Thymus (tissue), 11 donors: ENCODE measurements at regions not wholly inside any gene's neighbourhood (a gene's known extent, or its start where the extent isn't known, plus 50 kb on each side); places are given as distances from the start of the nearest gene placed in this dataset.
"Not testable (repeated sequence)": the region's sequence is repeated elsewhere in the genome, so short reads cannot be mapped to it uniquely, and the experiment has no call there.

ENCODE experiments used
- DNase-seq, 9 donors: peaks; one replicate each; pipeline ENCODE4 v3.0.0-alpha.2; 2013; ENCODE audit warnings: low spot score in 9 of 9, low read depth in 6 of 9, missing footprints in 1 of 9
- H3K27ac ChIP-seq, 2 donors: one replicate each; pipeline ENCODE4 v1.5.1; 2013; ENCODE audit warnings: control low read depth in 1 of 2, low read depth in 1 of 2, low read length in 1 of 2, mild to moderate bottlenecking in 1 of 2, moderate library complexity in 1 of 2
- H3K27me3 ChIP-seq, 2 donors: one replicate each; pipeline ENCODE4 v1.5.1; 2013; ENCODE audit warnings: low read length in 1 of 2; ENCODE audit not compliant: control insufficient read depth in 2 of 2, insufficient read depth in 1 of 2
- H3K36me3 ChIP-seq, 2 donors: one replicate each; pipeline ENCODE4 v1.5.1; 2013; ENCODE audit warnings: low read length in 1 of 2, mild to moderate bottlenecking in 1 of 2, moderate library complexity in 1 of 2; ENCODE audit not compliant: control insufficient read depth in 2 of 2, insufficient read depth in 2 of 2
- H3K4me1 ChIP-seq, 2 donors: one replicate each; pipeline ENCODE4 v1.5.1; 2013; ENCODE audit warnings: low read length in 2 of 2; ENCODE audit not compliant: control insufficient read depth in 2 of 2, insufficient read depth in 2 of 2
- H3K4me3 ChIP-seq, 2 donors: one replicate each; pipeline ENCODE4 v1.5.1; 2013; ENCODE audit warnings: low read length in 2 of 2, control low read depth in 1 of 2, mild to moderate bottlenecking in 1 of 2
- H3K9me3 ChIP-seq, 2 donors: one replicate each; pipeline ENCODE4 v1.5.1; 2013; ENCODE audit warnings: low read length in 1 of 2, mild to moderate bottlenecking in 1 of 2; ENCODE audit not compliant: control insufficient read depth in 2 of 2, insufficient read depth in 1 of 2
- WGBS: extraction: QIAGEN DNeasy Blood & Tissue Kit; methylation state at CpG from one replicate; pipeline ENCODE4 v1.1.7; 2013; 5-methylcytosine and 5-hydroxymethylcytosine counted together
- donor health status: healthy.

DNA sequence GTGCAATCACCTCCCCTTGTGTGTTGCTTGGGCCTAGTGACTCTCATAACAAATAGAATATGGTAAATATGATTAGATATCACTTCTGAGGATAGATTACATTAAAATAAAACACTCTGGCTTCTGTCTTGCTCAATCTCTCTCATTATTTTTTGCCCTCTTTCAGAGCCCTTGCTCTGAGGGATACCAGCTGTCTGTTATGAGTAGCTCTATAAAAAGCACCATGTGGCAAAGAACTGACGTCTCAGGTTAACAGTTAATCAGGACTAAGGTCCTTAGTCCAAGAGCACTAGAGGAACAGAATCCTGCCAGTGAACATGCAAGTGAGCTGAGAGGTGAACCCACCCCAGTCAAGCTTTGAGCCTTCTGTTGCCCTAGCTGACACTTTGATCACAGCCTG, 402.2 kb upstream of the HTR1E start:
- H3K4me1 ChIP-seq, result no peaks in the 10 kb centered on the region
- WGBS, result 88% methylated on average over 1 of the region's 1 CpG
- no peak overlapping the region for H3K27ac ChIP-seq
- no peaks in the 10 kb centered on the region for H3K9me3 ChIP-seq
- no peak for DNase-seq
- H3K4me3 ChIP-seq, result no peak overlapping the region
- H3K36me3 ChIP-seq, result no peaks in the 10 kb centered on the region
- H3K27me3 ChIP-seq, result no peaks in the 10 kb centered on the region

- 96% methylated on average over 1 of the region's 1 CpG for WGBS
- H3K36me3 ChIP-seq, result no peaks in the 10 kb centered on the region
- no peak overlapping the region for H3K27ac ChIP-seq
- no peak for DNase-seq
- H3K9me3 ChIP-seq, result peaks cover 0 to 10% of the 10 kb centered on the region in 2 donors
- no peaks in the 10 kb centered on the region for H3K27me3 ChIP-seq
- no peak overlapping the region for H3K4me3 ChIP-seq
- no peaks in the 10 kb centered on the region for H3K4me1 ChIP-seq
These were observed 407.7 kb upstream of the HTR1E start for GRCh38 chr6:86529635-86530034.

- peaks cover 0 to 10% of the 10 kb centered on the region in 2 donors for H3K9me3 ChIP-seq
- WGBS, result 43% methylated on average over 1 of the region's 1 CpG
These were observed 411.1 kb upstream of the HTR1E start for GRCh38 chr6:86526238-86526637.

DNA sequence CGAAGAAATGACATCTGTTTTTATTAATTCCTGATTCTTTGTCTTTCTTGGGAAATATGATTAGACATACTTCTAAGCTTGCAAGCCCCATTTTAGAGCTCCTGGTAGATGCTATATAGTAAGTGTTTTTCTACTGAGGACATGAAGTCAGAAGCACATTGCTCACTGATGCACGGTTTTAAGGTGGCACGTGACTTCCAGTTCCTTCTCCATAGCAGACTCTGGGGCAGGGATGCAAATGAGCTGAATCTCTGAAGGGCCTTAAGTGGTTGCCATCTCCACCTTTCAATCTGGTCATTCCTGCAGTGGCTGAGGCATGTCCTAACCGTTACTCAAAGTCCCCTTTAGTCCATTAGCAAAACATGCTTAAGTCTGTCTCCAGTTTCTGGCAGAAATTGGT, 421.2 kb upstream of the HTR1E start:
- no peak for DNase-seq
- Histone ChIP-seq H3K27me3 (no peaks in the 10 kb centered on the region), H3K36me3 (no peaks in the 10 kb centered on the region), H3K27ac (no peak overlapping the region), H3K4me3 (no peak overlapping the region), H3K9me3 (no peaks in the 10 kb centered on the region), H3K4me1 (no peaks in the 10 kb centered on the region)
- 86% methylated on average over 4 of the region's 4 CpGs for WGBS

More at GRCh38 chr6:86526238-86526637, 411.1 kb upstream of the HTR1E start:
- Histone ChIP-seq H3K36me3 (no peaks in the 10 kb centered on the region), H3K27ac (no peak overlapping the region), H3K4me1 (no peaks in the 10 kb centered on the region), H3K4me3 (no peak overlapping the region), H3K27me3 (no peaks in the 10 kb centered on the region)
- no peak for DNase-seq

- Histone ChIP-seq H3K9me3 (no peaks in the 10 kb centered on the region), H3K27ac (no peak overlapping the region), H3K4me1 (no peaks in the 10 kb centered on the region), H3K36me3 (no peaks in the 10 kb centered on the region), H3K4me3 (no peak overlapping the region), H3K27me3 (no peaks in the 10 kb centered on the region)
- DNase-seq, result no peak
These were observed 425.4 kb upstream of the HTR1E start for GRCh38 chr6:86511962-86512361.

DNA sequence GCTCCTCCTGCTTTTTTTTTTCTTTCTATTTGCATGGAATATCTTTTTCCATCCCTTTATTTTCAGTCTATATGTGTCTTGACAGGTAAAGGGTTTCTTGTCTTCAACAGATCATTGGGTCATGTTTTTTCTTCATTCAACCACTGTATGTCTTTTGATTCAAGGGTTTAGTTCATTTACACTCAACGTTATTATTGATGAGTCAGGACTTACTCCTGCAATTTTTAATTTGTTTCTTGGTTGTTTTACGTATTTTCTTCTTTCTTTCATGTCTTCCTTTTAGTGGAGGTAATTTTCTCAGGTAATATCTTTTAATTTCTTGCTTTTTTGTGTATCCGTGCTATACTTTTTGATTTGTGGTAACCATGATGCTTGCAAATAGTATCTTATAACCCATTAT, 429.1 kb upstream of the HTR1E start:
- WGBS, result 82% methylated on average over 3 of the region's 3 CpGs
- Histone ChIP-seq H3K36me3 (no peaks in the 10 kb centered on the region), H3K27ac (no peak overlapping the region), H3K4me3 (no peak overlapping the region), H3K4me1 (no peaks in the 10 kb centered on the region), H3K9me3 (no peaks in the 10 kb centered on the region), H3K27me3 (no peaks in the 10 kb centered on the region)
- DNase-seq, result no peak

- DNase-seq, result no peak
- Histone ChIP-seq H3K9me3 (peaks cover 0 to 8% of the 10 kb centered on the region in 2 donors), H3K27ac (no peak overlapping the region), H3K4me3 (no peak overlapping the region), H3K4me1 (no peaks in the 10 kb centered on the region), H3K36me3 (no peaks in the 10 kb centered on the region), H3K27me3 (no peaks in the 10 kb centered on the region)
- WGBS, result 81% methylated on average over 3 of the region's 3 CpGs
These were observed 434.8 kb upstream of the HTR1E start for GRCh38 chr6:86502497-86502896.

DNA sequence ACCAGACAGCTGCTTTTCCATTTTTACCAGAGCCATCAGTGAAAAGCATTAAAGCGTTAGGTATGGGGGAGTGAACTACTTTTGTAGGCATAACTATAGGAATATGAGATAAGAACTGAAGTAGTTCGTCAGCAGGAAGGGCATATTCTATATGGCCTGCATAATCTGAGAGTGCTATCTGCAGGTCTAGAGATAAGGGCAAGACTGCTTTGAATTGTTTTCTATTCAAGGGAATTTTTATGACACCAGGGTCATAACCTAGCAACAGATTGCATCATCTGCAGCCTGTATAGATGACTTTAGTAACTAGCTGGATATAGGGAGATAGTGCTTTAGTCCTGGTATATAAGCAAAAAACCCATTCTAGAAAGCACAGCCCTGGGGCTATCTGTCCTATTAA, 437.3 kb upstream of the HTR1E start:
- 38% methylated on average over 2 of the region's 2 CpGs for WGBS

GRCh38 chr6:86489042-86489441, 448.3 kb upstream of the HTR1E start:
- 37% methylated on average over 3 of the region's 3 CpGs for WGBS
- H3K27me3 ChIP-seq, H3K4me1 ChIP-seq, H3K27ac ChIP-seq, H3K9me3 ChIP-seq, H3K36me3 ChIP-seq, DNase-seq, H3K4me3 ChIP-seq: not testable (repeated sequence)

More for the DNA sequence above, 437.3 kb upstream of the HTR1E start:
- Histone ChIP-seq H3K27ac (no peak overlapping the region), H3K27me3 (no peaks in the 10 kb centered on the region), H3K4me3 (no peak overlapping the region), H3K9me3 (peaks cover 0 to 8% of the 10 kb centered on the region in 2 donors), H3K4me1 (no peaks in the 10 kb centered on the region), H3K36me3 (no peaks in the 10 kb centered on the region)
- no peak for DNase-seq

GRCh38 chr6:86487660-86488221, 449.6 kb upstream of the HTR1E start:
- no peaks in the 10 kb centered on the region for H3K27me3 ChIP-seq
- no peak for DNase-seq

More at GRCh38 chr6:86487660-86488221, 449.6 kb upstream of the HTR1E start:
- no peaks in the 10 kb centered on the region for H3K9me3 ChIP-seq
- 95% methylated on average over 2 of the region's 2 CpGs for WGBS
- H3K27ac ChIP-seq, result no peak overlapping the region
- no peaks in the 10 kb centered on the region for H3K4me1 ChIP-seq
- no peaks in the 10 kb centered on the region for H3K36me3 ChIP-seq
- H3K4me3 ChIP-seq, result no peak overlapping the region
